Skin of body (tissue), 1 donor: ENCODE measurements at regions not wholly inside any gene's neighbourhood (a gene's known extent, or its start where the extent isn't known, plus 50 kb on each side); places are given as distances from the start of the nearest gene placed in this dataset.
"Not testable (repeated sequence)": the region's sequence is repeated elsewhere in the genome, so short reads cannot be mapped to it uniquely, and the experiment has no call there.

Experiments
- DNase-seq: peaks from one replicate; lab custom pipeline; 2025; lab: John Stamatoyannopoulos, UW

DNA sequence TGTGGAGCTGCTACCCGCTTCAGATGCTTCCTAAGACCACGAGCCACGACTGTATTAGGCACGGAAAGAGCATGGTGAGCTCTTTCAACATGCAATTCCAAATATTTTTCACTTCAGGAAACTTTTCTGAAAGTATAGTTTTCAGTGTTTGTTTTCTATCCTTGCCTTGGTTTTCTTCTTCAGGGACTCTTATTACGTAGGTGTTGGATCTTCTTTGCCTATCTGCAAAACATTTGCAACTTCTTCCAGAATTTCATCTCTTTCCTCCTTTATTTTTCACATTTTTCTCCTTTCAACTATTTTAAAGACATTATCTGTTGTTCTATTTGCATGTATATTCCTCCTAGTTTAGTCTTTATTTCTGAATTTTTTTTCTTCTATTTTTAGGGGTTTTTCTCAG, 148.9 kb upstream of the LSM14A start:
- DNase-seq: no peak

DNA sequence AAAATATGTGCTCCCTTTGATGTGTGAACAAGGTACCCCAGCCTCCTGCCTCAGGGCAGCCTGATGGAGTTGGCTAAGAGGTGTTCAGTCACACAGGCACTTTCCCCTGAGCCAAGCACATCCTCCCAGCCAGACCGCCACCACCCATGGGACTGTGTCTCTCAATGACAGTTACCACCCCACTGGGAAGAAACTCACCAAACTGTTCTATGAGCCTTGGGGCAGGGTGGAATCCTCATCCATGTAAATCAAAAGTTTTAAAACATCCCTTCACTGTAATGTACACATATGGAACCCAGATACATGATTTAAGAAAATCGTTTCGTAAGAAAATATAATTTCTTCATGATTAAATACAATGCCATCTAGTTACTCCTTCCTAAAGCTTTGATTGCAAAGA, 138.4 kb upstream of the LSM14A start:
- DNase-seq: no peak

DNA sequence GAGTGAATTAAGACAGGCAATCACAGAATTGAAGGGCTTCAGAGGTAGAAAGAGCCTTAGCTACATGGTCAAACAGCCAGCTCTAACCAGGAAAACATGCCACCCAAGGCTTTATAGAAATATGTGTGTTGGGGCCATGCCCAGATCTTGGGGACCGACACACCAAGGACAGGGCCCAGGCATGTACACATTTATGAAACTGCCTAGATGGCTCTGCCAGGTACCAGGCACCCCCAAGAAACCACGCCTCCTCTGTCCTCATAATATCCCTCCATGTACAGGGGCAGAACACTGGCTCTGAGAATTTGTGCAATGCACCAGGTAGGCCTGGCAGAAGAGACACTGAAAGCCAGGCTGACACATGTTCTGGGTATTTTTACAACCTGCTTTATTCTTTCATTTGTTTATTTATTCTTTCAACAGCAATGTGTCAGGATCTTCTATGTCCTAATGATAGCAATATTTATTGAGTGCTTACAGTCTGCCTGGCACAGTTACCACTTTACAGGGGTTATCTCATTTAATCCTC, 137.9 kb upstream of the LSM14A start:
- DNase-seq: no peak

DNA sequence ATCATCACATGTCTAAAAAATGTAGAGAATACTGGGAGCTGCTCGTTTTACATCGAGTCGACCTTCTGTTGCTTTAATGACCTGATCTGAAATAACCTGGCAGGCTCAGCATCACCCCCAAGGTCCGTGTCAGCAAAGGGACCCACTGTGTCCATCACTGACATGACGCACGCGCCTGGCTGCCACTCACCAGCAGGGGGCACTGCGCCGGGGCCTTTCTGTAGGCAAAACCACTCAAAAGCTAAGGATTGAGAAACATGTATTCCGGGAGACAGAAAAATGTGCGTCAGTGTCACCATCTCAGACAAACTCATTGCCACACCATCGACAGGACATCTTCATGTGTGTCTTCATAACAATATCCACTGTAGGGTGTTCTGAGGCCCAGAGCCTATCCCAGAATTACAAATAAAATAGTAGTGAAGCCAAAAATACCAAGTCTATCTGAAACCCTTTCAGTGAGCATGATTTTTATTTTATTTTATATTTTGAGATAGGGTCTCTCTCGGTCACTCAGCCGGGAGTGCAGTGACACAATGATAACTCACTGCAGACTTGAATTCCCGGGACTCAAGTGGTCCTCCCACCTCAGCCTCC, 130.3 kb upstream of the LSM14A start:
- DNase-seq: no peak

DNA sequence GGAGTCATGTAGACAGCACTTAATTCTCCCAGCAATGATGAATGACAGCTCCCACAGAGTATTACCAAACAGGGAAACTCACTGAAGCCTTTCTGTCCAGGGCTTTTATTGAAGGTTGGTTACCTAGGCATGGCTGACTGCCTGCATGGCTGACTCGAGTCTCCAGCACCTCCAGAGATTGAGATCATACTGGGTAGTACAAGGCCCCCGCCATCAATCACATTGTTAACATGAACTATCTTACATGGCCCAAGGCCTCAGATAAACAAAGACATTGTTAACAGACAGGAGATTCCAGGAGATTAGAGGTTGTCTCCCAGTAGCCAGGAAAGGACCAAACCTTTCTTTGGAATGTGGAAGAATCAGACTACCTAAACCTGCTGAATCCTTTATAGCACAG, 128.3 kb upstream of the LSM14A start:
- DNase-seq: no peak

DNA sequence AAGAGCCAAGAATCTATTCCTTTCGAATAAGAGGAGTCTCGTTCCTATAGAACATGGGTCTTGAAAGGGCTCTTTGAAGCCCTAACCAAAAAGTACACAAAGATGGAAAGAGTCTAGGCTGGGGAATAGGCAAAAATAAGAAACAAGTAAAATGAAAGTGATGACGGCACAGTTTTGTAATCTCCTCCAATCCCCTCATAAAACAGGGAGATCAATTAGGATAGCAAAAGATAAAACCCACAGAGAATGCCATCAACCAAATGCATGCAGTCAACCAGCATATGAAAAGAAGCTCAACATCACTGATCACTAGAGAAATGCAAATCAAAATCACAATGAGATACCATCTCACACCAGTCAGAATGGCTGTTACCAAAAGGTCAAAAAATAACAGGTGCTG, 122.4 kb upstream of the LSM14A start:
- no peak for DNase-seq

DNA sequence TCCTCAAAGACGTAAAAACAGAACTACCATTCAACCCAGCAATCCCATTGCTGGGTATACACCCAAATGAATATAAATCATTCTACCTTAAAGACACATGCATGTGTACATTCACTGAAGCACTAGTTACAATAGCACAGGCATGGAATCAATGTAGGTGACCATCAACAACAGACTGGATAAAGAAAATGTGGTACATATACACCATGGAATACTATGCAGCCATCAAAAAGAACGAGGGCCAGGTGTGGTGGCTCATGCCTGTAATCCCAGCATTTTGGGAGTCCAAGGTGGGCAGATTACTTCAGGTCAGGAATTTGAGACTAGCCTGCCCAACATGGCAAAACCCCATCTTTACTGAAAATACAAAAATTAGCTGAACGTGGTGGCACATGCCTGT, 121.9 kb upstream of the LSM14A start:
- not testable (repeated sequence) for DNase-seq

DNA sequence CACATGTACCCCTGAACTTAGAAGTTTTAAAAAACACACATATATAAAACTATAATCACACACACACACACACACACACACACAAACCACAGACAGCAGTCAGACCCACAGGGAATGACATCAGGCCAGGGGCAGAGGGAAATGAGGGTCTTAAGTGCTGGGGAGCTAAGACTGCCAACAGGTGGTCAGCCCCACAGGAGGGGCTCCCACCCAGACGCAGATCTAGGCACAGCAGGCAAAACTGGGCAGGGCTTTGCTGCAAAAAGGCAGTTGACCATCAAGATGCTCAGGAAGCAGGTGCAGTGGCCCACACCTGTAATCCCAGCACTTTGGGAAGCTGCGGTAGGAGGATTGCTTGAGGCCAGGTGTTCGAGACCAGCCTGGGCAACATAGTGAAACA, 121.0 kb upstream of the LSM14A start:
- DNase-seq: no peak

DNA sequence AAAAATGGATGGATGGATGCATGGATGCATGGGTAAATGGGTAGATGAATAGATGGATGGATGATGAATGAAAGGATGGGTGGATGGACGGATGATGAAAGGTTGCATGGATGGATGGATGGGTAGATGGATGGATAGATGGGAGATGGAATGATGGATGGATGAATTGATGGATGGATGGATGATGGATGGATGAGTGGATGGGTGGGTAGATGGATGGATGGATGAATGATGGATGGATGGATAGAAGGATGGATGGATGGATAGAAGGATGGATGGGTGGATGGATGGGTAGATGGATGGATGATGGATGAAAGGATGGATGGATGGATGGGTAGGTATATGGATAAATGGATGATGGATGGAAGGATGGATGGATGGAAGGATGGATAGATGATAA, 115.1 kb upstream of the LSM14A start:
- no peak for DNase-seq

DNA sequence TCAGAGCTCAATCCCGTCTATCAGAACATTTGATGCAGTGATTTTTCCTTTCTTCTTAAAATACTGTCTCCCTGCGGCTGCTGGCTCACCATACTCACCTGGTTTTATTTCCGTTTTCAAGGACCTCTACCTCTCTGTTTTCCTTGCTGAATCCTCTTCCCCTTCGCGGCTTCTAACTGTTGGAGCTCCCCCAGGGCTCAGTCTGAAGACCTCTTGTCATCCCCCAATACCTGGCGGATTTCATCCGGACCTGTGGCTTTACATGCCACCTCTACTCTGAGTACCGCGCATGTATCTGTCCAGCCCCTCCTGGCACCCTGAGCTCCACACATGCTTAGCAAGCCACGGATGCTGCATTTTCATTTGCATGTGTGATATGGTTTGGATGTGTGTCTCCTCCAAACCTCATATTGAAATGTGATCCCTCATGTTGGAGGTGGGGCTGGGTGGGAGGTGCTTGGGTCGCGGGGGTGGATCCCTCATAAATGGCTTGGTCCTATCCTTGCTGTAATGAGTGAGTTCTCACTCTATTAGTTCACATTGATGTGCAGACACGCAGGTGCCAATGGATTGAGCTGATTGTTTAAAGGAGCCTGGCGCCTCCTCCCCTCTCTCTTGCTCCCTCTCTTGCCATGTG, 106.2 kb upstream of the LSM14A start:
- DNase-seq: no peak

DNA sequence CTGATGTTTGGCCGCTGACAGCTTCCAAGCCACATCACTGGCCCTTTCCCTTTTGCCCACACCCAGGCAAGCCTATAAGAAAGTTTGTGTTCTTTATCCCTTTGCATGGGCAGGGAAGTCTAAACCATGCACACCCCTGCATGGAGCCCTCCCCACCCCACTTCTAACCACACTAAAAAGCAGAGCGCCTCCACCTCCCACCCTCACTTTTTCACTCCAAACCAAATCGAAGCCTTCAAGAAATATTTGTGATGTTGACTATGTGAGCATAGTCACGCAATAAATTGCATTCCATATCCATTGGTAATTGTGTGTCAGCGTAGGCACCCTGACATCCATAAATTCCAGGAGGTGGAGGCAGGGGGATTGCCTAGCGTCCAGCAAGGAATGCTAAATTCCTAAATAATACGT, 104.4 kb upstream of the LSM14A start:
- DNase-seq: no peak

DNA sequence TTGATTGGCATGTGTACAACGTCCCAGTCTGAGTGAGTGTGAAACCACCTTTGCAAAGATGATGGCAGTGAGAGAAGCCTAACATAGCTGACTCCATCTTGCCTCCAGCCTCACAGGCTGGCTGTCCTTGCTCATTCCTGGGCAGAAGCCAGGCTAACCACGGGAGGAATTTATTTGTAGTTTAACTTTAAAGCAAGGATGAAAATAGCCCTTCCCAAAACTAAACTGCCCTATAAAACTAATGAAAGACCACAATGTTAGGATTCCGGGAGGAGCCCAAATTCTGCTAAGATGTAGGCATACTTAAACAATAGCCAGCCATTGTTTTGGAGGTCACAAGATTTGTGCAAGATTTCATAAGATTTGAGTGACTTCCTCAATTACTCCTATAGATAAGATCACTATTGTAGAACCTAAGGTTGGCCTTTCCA, 96.6 kb upstream of the LSM14A start:
- no peak for DNase-seq

DNA sequence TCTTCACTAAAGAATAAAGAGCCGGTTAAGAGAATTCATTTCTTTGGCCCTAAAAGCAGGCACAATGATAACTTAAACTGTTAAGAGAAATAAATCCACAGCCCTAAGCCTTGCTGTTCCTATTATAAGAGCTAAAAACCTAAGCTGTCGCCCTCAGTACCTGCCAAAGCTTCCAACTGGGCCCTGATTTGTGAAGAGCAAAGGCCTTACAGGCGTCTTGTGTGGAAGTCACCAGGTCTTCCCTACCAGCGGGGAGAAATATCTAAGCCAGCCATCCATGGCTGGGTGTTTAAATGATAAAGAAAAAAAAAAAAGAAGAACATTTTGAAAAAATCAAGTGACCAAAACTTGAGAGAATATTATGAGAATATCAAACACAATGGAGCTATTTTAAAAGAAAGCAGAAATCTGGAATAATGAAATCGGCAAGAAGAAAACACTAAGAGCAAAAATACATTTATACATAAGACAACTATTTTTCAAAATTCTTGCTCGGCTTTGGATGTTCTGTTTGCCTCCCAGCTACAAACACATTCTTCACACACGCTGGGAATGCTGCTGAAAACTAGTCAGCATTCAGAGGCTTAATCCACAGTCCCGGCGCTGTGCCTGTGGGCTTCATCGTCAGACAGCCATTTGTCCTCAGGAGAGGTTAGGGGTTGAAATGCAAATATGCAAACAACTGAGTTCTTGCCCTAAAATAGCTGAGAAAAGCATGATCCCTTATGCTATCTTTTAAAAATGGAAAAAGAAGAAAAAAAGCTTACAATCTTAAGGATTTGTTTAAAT, 89.8 kb upstream of the LSM14A start:
- no peak for DNase-seq

DNA sequence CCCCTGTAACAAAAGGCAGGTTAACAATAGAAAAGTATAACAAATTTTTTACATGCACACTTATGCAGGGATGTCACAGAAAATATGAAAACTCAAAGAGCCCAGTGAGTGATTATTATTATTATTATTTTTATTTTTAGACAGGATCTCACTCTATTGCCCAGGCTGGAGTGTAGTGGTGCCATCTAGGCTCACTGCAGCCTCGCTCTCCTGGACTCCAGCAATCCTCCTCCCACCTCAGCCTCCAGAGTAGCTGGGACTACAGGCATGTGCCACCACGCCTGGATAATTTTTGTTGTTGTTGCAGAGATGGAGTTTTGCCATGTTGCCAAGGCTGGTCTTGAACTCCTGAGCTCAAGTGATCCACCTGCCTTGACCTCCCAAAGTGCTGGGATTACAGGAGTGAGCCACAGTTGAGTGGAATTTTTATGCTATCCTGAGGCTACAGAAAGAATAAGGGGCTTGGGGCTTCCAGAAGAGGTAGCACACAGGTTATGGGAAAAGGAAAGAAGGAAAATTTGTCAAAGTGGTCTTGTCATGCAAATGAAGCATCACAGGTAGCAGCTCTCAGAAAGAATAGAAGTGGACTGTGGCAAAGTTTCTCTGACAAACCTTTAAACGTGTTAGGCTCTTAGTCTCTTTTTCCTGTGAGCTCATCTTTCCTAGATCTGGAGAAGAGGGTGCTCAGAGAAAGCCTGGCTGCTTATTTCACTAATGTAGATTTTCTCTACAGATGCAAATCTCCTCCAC, 87.7 kb upstream of the LSM14A start:
- no peak for DNase-seq

DNA sequence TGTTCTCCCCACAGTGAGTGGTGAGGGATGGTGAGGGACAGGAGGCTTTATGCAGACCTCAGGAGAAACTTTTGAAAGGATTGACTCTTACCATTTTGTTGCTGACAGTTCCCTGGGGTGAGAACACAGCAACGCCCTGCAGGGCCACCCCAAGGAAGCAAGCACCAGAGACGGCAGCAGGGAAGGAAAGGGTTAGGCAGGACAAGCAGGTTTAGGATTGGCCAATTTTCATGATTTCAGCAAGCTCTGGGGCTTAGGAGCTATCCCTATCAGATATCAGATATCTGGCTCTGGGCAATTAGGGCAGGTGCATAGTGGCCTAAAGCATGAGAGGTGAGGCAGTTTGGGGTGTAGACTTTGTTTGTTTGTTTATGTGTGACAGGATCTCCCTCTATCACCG, 87.0 kb upstream of the LSM14A start:
- DNase-seq: no peak

DNA sequence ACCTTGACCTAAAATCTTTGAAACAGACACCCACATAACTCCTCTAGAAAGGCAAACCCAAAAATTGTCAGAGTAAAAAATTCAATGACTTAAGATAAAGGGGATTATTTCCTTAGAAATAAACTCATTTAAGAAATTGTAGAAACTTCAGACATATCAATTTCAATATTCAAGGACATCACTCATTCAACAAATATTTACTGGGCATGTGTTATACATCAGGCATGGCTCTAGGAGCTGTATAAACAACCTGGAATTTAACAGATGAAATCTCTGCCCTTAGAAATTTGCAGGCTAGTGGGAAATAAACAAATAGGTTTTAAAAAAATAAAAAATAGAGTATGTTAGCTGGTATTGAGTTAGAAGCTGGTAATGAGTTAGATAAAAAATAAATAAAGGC, 84.0 kb upstream of the LSM14A start:
- no peak for DNase-seq

DNA sequence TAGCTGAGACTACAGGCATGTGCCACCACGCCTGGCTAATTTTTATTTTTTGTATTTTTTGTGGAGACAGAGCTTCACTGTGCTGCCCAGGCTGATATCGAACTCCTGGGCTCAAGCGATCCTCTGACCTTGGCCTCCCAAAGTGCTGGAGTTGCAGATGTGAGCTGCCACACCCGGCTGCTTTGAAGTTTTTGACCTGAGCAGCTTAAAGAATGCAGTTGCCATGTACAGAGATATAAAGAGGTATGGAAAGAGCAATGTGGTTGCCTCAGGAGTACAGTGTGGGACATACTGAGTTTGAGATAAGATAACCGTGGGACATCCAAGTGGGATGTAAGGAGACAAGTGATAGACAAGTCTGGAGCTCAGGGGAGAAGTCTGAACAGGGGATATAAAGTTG, 82.7 kb upstream of the LSM14A start:
- DNase-seq: no peak

DNA sequence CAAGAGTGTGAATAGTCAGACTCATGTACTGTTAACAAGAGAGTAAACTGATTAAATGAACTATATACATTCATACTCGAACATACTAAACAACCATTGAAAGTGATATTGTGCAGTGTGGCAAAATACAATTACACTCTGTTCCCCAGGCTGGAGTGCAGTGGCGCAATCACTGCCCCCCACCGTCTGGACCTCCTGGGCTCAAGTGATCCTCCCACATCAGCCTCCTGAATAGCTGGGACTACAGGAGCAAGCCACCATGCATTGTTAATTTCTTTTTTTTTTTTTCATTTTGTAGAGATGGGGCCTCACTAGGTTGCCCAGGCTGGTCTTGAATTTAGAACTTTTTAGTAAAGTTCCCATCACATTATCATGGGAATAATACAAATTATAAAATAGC, 77.3 kb upstream of the LSM14A start:
- no peak for DNase-seq

DNA sequence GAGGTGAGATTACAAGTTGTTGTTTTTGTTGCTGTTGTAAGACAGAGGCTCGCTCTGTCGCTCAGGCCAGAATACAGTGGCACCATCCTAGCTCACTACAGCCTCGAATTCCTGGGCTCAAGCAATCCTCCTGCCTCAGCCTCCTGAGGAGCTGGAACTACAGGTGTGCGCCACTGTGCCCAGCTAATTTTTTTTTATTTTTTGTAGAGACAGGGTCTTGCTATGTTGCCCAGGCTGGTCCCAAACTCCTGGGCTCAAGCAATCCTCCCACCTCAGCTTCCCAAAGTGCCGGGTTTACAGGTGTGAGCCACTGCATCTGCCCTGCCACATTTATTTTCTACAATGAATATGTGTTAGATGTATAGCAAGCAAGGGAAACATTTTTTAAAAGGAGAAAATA, 76.9 kb upstream of the LSM14A start:
- DNase-seq: not testable (repeated sequence)

DNA sequence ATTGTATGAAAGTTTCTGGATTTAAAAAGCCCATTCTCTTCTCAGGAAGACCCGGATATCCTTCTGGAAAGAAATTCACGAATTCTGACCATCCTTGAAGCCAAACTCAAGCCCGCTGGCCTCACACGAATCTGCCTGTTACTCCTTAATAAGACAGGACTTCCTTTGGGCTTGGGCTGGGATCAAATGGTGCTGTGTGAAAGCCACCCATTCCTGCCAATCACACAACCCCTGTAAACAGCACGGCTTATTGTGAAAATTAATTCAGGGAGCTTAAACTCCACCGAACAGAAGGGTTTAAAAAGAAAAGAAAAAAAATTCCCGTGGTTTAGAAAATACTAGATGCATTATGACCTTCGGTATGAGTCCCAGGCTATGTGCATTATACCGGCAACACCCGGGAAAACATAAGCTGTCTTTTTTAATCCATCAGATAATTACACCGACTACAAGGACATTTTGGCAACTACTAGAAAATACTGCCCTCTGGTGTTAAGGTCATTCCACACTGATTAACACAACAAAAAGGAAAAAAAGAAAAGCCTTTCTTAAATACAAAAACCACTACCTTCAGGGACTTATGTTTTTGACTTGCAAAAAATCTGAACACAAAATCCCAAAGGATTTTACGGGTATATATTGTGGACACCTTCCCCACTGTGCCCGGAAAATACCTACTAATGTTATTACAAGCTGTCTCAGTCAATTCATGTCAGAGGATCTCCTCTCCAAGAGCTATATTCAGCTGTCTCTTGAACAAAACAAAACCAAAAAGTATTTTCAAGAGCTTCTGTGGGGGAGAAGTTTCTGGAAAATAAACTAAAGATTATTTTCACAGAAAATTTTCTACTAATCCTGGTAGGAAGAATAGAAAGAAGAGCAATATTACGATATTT, 76.0 kb upstream of the LSM14A start:
- DNase-seq: peak; percentile 2

DNA sequence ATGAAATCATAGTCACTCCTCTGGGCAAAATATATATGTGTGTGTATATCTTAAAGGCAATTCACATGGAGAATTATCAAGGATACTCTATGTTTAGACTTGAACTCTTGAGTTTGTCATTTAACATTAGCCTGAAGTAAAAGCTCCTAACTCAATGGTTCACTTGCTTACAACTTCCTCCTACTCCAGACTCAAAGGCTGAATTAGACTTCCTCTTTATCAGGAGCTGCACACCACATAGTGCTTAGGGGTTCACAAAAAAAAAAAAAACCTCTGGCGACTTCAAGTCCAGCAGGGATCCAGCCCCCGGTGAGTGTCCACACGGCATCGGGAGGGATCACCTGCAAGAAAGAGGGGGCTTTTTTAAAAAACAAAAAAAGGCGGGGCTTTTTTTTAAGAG, 68.2 kb upstream of the LSM14A start:
- DNase-seq: no peak
